SKM-1 treated with dmso at 0.1 percent for 144 hours (cell line): ENCODE measurements at regions not wholly inside any gene's neighbourhood (a gene's known extent, or its start where the extent isn't known, plus 50 kb on each side); places are given as distances from the start of the nearest gene placed in this dataset.
"Not testable (repeated sequence)": the region's sequence is repeated elsewhere in the genome, so short reads cannot be mapped to it uniquely, and the experiment has no call there.

Experiments used
- DNase-seq: peaks from one replicate; lab custom pipeline; 2025; ENCODE audit not compliant: unreplicated experiment; lab: John Stamatoyannopoulos, UW

DNA sequence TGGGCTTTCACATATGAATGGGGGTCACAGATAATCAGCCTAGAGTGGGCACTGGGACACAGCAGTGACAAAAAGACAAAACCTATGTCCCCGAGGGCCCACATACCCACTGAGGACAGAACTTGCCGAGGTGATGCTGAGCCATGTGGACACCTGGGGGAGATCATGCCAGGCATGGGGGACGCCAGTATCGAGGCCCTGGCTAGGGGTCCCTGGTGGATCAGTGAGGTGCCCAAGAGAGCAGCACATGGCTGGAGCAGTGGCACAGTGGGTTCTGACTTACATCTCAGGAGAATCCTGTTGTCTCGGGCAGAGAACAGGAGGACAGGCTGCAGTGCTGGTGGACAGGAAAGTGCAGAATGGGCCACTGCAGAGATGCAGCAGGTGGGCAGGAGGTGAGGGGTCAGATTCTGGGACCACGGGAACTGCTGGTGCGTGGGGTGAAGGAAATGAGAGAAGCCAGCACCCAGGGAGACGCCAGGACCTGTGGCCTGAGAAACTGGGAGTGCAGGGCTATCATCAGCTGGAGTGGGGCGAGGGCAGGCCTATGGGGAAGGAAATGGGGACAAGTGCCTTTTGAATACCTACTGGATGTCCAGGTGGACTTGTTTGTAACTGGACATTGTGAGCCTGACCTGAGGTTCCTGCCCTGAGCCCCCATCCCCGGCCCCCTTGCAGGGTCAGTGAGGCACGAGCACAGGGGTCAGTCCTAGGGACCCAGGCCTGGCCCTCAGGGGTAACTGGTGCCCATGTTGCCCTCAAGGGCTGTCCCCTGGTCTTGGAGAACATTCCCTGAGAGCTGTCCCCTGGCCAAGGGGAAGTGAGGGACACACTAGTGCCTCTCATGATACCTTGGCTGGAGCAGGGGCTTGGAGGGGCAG lies 91.2 kb upstream of the RET start:
- DNase-seq: no peak

DNA sequence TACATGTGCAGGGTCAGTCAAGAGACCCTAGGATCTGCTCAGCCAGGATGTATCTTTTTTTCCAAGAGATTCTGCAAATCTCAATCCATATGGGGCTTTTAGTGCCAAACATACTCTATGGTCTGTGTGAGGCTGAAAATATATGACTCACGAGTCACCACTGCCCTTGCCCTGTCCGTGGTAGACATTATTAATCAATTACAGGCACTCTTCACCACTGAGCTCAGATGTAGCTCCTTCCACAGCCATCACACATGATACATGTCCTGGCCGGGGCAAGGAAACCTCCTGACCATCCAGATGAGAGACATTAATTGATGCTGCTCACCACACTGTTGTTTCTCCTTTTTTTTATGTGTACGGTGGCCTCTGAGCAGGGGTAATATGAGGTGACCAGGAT lies 90.2 kb upstream of the RET start:
- no peak for DNase-seq

DNA sequence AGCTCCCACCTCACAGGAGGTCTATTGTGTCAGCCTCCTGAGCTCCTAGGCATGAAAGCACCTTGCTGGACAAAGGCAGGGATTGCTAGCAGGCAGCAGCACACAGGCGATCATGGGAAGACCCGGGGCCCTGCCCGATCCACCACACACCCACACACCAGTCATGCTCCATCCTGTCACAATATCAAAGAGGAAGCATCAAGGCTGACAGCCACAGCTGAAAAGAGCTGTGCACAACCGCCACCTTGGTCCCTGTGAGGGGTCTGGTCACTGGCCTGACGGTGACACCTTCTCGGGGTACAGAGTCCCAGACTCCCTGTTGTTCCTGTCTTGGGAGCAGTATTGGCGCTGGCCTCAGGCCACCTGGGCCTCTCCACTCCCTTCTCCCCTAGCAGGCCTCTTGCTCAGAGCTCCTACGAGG lies 89.7 kb upstream of the RET start:
- DNase-seq: no peak

DNA sequence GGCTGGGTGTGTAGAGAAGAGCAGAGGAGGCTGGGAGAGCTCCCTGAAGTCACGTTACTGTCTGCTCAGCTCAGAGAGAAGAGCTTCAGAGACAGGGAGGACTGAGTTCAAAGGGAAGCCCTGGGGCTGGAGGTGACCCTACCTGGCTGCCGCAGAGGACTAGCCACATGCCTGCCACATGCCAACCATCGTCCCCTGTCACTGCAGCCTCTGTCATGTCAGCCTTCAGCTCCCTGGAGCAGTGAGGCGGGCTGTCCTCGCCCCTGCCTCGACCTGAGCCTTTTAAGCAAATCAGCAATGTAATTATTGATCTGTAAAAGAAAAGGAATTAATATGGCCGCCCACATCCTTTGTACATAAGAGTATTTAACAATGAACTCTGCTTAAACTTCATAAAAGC lies 89.3 kb upstream of the RET start:
- DNase-seq: no peak

DNA sequence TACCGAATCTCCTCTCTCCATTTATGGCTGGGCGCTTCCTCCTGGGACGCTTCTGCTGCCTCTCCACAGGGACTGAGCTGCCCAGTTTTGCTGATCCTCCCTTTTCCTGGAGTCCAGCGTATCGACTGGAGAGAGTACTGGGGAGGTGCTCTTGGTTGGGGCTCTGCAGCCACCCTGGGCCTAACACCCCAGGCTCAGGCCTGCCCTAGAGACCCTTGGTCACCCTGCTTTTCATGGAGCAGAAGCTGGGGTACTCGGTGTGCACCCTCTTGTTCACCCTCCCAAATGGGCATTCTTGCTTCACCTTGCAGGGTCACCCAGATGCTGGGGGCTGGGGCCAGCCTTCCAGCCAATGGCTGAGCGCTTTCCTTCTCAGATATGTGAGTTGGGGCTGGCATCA lies 88.8 kb upstream of the RET start:
- DNase-seq: no peak

DNA sequence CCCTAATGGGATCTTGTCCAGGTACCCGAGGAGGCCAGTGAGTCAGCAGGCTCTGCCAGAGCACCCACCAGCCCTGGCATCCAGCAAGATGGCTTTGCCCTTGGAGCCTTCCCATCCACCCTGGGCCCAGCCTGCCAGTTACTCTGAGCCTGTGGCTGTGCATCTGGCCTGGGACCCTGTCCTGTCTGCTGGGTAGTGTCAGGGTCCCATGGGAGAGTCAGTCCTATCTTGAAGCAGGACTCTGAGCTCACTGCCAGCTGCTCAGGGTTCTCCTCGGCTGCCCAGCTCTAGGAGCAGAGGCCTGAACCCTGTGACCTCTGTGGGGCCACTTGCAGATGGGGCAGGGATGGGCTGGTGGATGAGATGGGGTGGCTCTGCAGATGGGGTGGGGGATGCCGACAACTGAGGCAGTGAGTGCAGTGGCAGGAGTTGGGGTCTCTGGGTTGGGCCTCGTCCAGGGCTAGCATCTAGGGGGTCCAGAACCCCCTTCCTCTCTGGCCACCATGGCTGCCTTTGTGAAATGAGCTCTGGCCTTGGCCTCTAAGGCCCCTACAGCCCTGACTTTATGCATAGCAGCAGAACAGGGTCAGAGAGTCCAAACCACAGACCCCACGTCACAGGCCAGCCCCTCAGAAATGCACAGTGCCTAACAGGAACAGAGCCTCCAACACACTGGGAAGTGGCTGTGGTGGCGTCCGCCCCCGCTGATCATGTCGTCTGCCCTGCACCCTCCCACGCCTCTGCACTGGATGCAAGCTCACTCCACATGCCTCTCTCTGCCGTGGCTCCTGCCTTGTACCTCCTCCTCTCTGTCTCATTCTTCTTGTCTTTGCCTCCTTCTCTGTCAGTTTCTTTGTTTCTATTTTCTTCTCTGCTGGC lies 88.1 kb upstream of the RET start:
- no peak for DNase-seq

DNA sequence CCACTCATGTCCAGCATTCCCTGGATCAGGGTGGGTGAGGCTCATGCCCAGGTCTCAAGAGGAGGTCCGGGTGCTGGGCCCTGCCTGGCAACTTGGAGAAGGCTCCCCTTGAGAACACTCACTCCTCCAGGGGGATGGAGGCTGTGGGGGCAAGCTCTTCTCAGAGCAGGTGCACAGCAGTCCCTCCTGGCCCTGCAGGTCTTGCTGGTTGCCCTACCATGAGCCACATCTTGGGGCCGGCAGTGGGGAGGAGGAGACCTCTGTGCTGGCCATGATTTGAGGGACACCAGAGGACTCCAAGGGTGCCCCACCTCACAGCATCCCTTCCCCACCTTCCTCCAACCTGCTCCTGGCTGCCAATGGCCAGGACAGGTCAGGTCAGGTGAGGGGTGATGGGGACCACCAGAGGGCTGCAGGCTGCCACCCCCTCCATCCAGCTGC lies 87.4 kb upstream of the RET start:
- DNase-seq: no peak

DNA sequence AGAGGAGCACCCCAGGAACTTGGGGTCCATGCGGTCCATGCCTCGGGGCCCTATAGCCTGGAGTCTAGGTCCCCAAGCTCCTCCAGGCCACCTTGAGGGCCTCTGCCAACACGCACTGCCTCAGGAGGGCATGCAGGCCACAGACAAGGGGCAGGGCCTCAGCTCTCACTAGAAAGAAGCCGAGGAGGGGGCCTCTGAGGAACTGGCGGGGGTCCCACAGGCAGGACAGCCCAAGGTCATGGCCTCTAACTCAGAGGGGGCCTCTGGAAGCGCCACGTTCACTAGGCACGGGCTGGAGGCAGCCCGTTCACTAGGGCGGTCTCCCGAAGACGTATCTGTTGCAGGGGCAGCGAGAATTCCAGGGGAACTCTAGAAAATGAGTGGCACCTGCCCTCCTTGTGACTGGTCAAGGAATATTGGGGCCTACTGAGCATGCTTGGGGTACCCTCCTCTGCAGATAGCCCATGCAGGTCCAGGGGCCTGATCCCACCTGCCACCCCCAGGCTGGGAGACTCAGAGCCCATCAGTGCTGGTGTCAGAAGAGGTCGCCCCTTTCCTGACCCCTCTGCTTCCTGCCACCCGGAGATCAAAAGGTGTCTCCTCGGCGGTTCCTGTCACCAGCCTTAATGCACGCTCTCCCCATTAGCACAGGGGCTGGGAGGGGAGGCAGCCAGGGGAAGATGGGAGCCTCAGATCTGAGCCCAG lies 86.7 kb upstream of the RET start:
- DNase-seq: no peak

DNA sequence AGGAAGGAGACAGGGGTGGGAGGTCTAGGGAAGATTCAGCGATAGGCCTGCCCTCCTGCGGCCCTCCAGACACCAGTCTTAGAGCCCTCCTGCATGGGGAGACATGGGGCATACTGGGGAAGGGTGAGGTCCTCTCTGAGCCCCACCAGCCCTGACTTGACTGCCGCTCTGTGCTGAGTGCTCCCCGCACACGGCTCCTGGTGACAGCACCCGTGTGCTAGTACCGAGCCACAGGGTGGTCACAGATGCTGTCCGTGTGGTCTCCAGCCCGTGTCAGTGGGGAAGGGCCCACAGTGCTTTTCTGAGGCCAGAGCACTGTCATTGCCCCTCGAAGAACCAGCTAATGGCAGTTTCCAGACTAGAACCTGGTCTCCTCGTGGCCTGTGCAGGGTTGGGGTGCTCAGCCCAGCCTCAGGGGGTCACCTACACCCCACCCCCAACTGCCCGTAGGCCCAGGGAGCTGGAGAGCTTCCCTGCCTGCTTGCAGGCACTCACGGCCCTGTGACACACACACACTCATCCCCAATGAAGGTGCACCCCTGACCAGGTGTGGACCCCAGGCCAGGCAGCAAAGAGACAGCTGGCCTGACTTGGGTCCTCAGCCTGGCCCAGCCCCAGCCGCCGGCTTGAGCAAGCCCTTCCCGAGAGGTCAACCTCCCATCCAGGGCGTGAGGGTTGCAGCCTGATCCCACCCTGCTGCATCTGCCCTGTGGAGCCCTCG lies 86.0 kb upstream of the RET start:
- no peak for DNase-seq

DNA sequence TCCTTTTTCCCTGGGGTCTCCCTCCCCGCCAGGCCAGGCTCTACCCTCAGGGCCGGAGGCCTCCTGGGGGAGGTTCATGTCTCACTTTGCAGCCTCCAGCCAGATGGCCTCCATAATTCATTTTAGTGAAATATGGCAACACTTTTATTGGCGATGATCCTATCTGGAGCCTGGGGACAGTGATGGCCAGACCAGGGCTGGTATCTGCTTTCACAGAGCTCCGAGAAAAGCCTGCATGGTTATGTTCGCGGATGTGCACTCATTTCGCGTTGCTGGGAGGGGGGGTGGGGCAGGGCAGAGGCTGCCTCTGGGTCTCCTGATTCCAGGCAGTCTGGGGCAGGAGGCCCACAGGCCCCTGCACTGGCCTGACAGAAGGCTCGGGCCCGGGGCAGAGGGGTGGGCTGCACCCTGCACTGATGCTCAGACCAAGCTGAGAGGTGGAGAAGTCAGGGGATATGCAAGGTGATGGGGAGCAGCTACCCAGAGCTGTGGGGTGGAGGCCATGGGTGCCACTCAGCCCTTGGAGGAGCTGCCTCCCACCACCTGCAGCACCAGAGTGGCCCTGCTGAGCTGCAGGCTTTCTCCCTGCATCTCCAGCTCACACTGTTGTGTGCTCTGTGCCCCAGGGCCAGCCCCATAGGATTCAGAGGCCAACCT lies 85.3 kb upstream of the RET start:
- no peak for DNase-seq

DNA sequence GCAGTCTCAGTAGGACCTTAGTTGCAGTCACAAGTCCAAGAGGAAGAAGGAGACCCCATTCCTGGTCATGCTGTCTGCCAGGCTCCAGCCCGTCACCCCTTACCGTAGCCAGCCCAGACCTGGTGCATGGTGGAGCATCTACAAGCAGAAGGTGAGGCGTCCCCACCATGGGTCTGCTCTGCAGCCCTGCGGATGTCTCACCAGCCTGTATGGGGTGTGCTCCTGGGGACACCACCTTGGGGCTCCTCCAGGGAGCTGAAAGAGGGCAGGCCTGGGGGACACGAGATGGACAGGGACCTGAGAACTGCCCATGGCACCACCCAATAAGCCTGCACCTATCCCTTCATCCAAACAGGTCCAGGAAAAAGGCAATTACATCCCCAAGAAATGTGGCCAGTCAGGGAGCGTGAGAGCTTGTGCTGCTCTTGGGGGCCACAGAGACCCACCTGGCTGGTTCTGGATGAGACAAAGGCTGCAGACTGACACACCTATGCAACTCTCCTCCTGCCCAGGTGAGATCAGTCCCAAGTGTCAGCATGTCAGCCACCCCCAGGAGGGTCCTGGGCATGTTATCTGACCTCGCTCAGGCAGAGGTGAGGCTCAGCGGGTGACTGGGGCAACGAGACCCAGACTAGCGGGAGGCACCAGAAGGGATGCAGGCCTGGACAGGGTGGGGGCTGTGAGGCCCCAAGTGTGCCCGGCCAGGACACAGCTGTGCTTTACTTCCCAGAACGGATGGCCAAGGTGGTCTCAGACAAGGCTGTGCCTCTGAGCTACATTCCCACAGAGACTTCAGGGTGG lies 84.5 kb upstream of the RET start:
- no peak for DNase-seq

DNA sequence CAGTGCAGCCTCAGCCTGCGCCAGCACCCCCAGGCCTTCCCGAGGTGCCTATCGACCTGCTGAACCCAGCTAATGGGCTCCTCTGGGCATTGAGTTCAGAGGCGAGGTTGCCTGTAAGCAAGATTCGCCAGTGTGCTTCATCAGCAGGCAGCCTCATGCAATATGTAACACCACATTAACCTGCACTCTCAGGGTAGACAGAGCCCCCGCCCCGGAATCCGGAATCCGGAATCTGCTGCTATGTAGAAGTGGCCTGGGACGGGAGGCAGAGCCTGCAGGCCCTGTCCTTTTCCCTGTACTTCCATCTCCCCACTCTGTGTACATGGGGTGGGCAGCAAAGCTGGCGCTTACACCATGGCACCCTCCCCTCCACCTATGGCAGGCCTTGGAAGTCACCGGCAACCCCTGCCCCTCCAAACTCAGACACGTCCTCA lies 83.9 kb upstream of the RET start:
- no peak for DNase-seq

DNA sequence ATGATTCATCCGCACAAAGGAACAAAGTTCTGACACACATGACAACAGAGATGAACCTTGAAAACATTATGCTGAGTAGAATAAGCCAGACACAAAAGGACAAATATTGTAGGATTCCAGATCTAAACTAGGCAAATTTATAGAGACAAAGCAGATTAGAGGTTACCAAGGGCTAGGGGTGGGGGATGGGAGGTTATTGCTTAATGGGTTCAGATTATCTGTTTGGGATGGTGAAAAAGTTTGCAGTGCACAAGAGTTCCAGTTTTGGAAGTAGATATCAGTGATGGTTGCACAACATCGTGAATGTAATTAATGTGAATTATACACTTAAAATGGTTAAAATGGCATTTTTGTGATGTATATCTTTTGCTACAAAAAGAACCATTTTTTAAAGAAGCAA lies 82.0 kb upstream of the RET start:
- not testable (repeated sequence) for DNase-seq

DNA sequence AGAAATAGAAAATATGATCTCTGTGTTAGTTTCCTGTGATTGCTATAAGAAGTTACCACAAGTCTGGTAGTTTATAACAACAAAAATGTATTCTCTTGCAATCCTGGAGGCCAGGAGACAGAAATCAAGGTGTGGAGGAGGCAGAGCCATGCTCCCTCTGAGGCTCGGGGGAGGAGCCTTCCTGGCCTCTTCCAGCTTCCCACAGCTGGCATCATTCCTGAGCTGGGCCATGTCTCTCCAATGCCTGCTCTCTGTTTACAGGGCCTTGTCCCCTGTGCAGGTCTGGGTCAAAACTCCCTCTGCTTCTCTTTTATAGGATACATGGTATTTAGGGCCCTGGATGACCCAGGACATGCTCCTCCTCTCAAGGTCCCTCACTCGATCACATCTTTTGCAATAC lies 81.3 kb upstream of the RET start:
- DNase-seq: no peak

DNA sequence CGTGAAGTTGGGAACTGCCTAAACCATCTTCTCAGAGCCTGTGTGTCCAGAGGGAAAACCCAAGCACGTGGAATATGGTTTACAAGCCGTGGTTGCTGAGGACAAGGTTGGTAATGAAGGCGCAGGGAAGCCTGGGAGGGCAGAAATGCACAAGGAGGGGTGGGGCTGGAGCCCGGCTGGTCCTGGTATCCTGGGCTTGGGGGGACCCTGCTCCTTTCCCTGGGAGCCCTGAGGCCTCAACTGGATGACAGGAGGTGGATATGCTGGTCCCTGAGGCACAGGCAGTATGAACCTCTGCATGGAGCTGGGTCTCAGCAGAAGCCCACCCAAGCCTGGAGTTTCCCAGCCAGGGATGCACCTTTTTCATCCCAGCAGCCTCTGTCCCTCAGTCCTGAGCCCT lies 80.3 kb upstream of the RET start:
- DNase-seq: no peak

DNA sequence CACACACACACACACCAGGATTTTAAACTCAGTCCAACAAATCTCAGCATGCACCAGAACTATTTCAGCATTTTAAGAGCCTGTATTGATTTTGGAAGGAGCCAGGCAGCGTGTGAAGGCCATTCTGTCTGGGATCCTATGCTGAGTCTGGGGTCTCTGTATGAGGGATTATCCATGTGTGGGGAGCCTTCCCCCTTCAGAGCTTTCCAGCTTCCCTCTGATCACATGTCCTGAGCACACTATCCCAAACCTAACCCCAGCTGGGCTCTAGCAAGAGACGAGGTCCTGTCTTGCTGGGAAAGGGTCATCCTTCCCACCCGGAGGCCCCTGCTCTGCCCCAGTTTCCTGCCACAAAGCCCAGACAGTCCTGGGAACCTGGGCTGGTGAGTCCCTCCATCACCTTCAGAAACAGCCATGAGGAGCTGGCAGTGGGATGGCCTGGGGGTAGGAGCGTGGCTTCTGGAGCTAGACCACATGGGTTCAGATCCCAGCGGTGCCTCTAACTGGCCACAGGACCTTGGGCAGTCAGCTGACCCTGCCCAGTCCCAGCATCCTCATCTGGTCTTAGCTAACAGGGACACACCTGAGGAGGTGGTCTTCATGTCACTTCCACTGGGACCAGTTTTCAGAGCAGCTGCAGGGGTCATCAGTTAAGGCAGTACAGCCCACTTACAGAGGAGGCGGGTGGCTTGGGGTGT lies 79.6 kb upstream of the RET start:
- no peak for DNase-seq

DNA sequence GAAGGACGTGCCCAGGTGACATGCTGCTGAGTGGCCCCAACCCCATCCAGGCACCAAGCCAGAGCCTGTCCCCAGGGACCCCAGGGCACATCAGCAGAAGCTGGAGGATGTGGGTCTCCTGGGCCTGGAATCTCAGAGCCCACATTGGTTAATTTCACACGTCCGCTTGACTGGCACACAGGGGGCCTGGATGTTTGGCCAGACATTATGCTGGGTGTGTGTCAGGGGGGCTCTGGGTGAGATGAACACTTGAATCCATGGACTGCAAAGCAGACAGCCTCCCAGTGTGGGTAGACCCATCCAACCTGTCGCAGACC lies 79.1 kb upstream of the RET start:
- DNase-seq: no peak

DNA sequence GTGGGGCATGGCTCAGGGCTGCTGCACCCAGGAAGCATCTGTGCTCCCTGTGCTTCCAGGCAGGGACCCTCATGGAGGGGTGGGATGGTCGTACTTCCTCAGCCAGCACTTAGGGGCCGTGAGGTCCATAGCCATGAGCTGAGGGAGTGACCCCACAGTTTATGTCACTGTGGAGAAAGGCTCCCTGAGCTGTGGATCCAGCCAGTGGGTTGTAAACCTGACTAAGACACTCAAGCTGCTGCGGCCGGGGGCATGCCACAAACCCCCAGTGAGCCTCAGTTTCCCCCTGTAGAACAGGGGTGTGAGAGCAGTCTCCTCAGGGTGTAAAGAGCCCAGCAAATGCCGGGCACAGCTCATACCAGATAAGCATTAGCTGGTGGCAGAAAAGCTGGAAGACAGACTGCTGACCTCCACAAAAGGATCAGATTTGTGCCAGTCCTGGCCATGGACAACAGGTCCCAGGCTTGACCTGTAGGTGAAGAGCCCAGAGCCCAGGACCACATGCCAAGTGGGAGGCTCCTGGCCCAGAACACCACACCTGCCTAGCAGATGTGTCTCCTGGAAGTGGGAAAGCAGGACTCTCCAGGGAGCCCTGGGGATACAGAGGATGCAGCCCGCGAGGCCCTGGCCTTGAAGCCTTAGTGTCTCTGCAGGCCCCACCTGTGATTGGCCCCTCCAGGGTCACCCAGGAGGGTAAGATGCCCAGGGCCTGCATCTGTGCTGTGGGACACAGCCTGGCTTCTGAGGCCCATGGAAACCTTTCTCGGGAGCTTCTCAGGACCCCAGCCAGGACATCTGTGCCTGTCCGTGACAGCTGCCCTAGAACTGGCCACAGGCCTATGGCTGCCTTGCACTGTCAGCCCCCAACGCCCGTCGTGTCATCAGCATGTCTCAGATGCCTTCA lies 78.1 kb upstream of the RET start:
- no peak for DNase-seq
